ENCODE measurements at regions not wholly inside any gene's neighbourhood (a gene's known extent, or its start where the extent isn't known, plus 50 kb on each side); places are given as distances from the start of the nearest gene placed in this dataset.

- TF ChIP-seq CTCF (IDR thresholded peaks at IDR 0.05; ENCODE audit: borderline replicate concordance, extremely low read depth, low read length, poor library complexity, severe bottlenecking) (no peak), EZH2 (IDR thresholded peaks at IDR 0.05; ENCODE audit: borderline replicate concordance, low read depth, low read length, severe bottlenecking) (no peak)
Measured at GRCh38 chr2:82182270-82182669, 1877.7 kb upstream of the LRRTM1 start.
